ENCODE measurements at regions not wholly inside any gene's neighbourhood (a gene's known extent, or its start where the extent isn't known, plus 50 kb on each side); places are given as distances from the start of the nearest gene placed in this dataset.

DNA sequence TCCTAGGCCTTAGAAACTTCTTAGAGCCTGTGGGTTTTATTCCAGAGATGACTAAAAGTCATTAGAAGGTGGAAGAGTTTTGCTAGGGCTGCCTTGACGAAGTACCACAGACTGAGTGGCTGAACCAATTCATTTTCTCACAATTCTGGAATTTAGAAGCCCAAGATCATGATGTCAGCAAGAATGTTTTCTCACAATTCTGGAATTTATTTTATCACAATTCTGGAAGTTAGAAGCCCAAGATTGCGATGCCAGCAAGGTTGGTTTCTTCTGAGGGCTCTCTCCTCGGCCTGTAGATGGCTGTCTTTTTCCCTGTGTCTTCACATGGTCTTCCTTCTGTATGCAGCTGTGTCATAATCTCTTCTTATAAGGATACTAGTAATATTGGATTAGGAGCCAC is 672.9 kb upstream of the MARCKS start:
- no peak for DNase-seq
- no peaks in the 10 kb centered on the region for H3K27me3 ChIP-seq (ENCODE audit: insufficient read depth, low read depth, severe bottlenecking)
- H3K36me3 ChIP-seq: no peaks in the 10 kb centered on the region
- no peak overlapping the region for H3K27ac ChIP-seq
- H3K4me3 ChIP-seq (ENCODE audit: low read depth, low read length): no peak overlapping the region
- TF ChIP-seq CTCF (IDR thresholded peaks at IDR 0.05; ENCODE audit: low read depth, low read length): no peak
- H3K9me3 ChIP-seq (ENCODE audit: severe bottlenecking): no peaks in the 10 kb centered on the region

GRCh38 chr6:113184736-113185135 is 672.4 kb upstream of the MARCKS start:
- no peak overlapping the region for H3K27ac ChIP-seq

DNA sequence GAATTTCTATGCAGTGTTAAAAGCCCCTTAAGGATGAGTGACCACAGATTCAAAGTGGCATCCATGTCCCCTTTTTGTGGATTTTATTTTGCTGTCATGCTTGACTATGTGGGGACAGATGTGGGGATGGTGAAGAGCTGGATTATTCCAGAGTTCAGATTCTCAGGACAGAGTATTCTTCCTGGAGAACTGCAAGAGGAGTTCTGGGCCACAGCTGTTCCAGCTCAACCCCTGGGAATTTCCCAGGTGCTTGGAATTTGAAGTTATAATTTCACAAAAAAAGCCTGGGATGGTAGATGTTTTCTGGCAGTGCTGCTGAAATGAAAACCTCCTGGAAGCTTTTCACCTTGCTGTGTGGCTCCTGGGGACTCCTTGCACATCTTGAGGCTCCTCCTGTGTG is 671.8 kb upstream of the MARCKS start:
- Histone ChIP-seq H3K27me3 (ENCODE audit: insufficient read depth, low read depth, severe bottlenecking) (no peaks in the 10 kb centered on the region), H3K4me3 (ENCODE audit: low read depth, low read length) (no peak overlapping the region), H3K9me3 (ENCODE audit: severe bottlenecking) (no peaks in the 10 kb centered on the region), H3K27ac (no peak overlapping the region), H3K36me3 (no peaks in the 10 kb centered on the region)
- no peak for TF ChIP-seq CTCF (IDR thresholded peaks at IDR 0.05; ENCODE audit: low read depth, low read length)
- no peak for DNase-seq

More at GRCh38 chr6:113184736-113185135, 672.4 kb upstream of the MARCKS start:
- Histone ChIP-seq H3K4me3 (ENCODE audit: low read depth, low read length) (no peak overlapping the region), H3K27me3 (ENCODE audit: insufficient read depth, low read depth, severe bottlenecking) (no peaks in the 10 kb centered on the region), H3K9me3 (ENCODE audit: severe bottlenecking) (no peaks in the 10 kb centered on the region), H3K36me3 (no peaks in the 10 kb centered on the region)
- no peak for DNase-seq
- TF ChIP-seq CTCF (IDR thresholded peaks at IDR 0.05; ENCODE audit: low read depth, low read length): no peak

GRCh38 chr6:113187661-113188060 is 669.5 kb upstream of the MARCKS start:
- H3K4me3 ChIP-seq (ENCODE audit: low read depth, low read length): no peak overlapping the region
- DNase-seq: no peak
- no peaks in the 10 kb centered on the region for H3K27me3 ChIP-seq (ENCODE audit: insufficient read depth, low read depth, severe bottlenecking)
- no peaks in the 10 kb centered on the region for H3K36me3 ChIP-seq
- no peaks in the 10 kb centered on the region for H3K9me3 ChIP-seq (ENCODE audit: severe bottlenecking)
- TF ChIP-seq CTCF (IDR thresholded peaks at IDR 0.05; ENCODE audit: low read depth, low read length): no peak
- no peak overlapping the region for H3K27ac ChIP-seq

DNA sequence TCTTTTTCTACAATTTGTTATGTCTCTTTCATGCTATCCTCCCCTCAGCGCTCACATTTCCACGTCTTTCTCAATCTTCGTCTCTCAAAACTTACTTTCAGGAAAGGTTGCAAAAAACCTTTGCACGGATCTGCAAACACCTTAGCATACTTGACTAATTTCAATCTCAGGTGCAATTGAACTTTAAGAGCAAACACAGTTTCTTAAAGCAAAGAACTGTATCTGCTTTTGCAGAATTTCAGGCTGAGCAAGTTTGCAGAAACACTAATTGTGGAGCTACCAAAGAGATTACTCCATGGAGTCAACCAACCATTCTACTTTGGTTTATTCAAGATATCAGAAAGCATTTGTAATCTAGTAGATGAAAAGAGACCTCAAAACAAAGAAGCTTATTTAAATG is 668.2 kb upstream of the MARCKS start:
- no peak overlapping the region for H3K27ac ChIP-seq
- no peaks in the 10 kb centered on the region for H3K36me3 ChIP-seq
- no peaks in the 10 kb centered on the region for H3K9me3 ChIP-seq (ENCODE audit: severe bottlenecking)
- DNase-seq: no peak
- no peak overlapping the region for H3K4me3 ChIP-seq (ENCODE audit: low read depth, low read length)
- no peaks in the 10 kb centered on the region for H3K27me3 ChIP-seq (ENCODE audit: insufficient read depth, low read depth, severe bottlenecking)
- TF ChIP-seq CTCF (IDR thresholded peaks at IDR 0.05; ENCODE audit: low read depth, low read length): no peak

DNA sequence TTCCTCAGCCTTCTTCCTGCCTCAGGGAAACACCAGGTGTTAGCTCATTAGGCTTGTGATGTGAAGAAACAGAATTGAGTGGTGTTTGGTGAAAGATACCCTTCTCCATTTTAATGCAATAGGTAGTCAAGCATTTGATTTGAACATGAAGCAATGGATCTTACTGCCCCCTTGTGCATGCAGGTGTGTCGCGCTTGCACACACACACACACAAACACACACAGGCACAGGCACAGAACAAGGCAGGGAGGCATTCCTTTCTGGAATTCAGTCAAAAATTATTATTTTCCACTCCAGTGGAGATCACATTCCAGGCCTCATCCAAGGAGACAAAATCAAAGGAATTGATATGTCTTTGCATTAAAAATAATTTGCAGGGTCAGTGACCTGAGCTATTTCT is 667.0 kb upstream of the MARCKS start:
- peak; percentile 12 for DNase-seq
- Histone ChIP-seq H3K9me3 (ENCODE audit: severe bottlenecking) (no peaks in the 10 kb centered on the region), H3K4me3 (ENCODE audit: low read depth, low read length) (no peak overlapping the region), H3K27ac (no peak overlapping the region), H3K27me3 (ENCODE audit: insufficient read depth, low read depth, severe bottlenecking) (no peaks in the 10 kb centered on the region), H3K36me3 (no peaks in the 10 kb centered on the region)
- peak; percentile 39; the same call in 1 of the 2 replicates for TF ChIP-seq CTCF (IDR thresholded peaks at IDR 0.05; ENCODE audit: low read depth, low read length)

Data from WERI-Rb-1 (cell line).